ENCODE measurements at regions not wholly inside any gene's neighbourhood (a gene's known extent, or its start where the extent isn't known, plus 50 kb on each side); places are given as distances from the start of the nearest gene placed in this dataset.

GRCh38 chr5:4639946-4640345 is 500.2 kb upstream of the ADAMTS16 start:
- no peak for FAIRE-seq
- no peak for ATAC-seq
- intact Hi-C loops (cut with DNase I), result no loop called here
- 47 to 53% methylated on average over 11 of the region's 11 CpGs for WGBS, 2 donors
- Histone ChIP-seq H3K27me3 (peaks cover 0 to 9% (median 4%) of the 10 kb centered on the region in 4 donors), H3K36me3 (no peaks in the 10 kb centered on the region), H3K9me3 (no peaks in the 10 kb centered on the region), H3K4me1 (no peaks in the 10 kb centered on the region), H3K4me3 (no peak overlapping the region), H3K27ac (no peak overlapping the region)
- no peak for TF ChIP-seq CTCF (IDR thresholded peaks at IDR 0.05)
- DNase-seq, result no peak

- intact Hi-C loops (cut with DNase I), result no loop called here
- TF ChIP-seq CTCF (IDR thresholded peaks at IDR 0.05), result no peak
- Histone ChIP-seq H3K27me3 (peaks cover 0 to 3% (median 0%) of the 10 kb centered on the region in 4 donors), H3K36me3 (no peaks in the 10 kb centered on the region), H3K4me1 (no peaks in the 10 kb centered on the region), H3K27ac (no peak overlapping the region), H3K9me3 (no peaks in the 10 kb centered on the region), H3K4me3 (no peak overlapping the region)
- ATAC-seq, result no peak
- WGBS, 2 donors, result 41 to 51% methylated on average over 2 of the region's 2 CpGs
- no peak for FAIRE-seq
- DNase-seq, result no peak
Observed at GRCh38 chr5:4640795-4641194, 499.3 kb upstream of the ADAMTS16 start.

DNA sequence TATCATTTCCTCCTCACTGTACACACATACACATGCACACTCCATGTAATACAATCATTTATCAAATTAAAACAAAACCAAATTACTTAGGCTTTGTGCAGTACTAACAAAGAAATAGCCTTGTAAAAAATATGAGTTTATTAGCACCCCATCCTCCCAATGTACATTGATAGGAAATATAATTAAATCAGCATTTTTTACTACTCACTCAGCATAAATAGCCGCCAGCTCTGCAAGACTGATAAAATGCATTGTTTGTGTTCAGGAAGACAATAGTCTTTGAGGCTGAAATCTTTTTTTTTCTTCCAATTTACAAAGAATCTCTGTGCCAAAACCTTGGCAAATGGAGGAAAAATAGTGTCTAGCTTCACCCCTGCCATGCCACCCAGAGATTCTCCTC is 497.6 kb upstream of the ADAMTS16 start:
- H3K27me3 ChIP-seq, result no peaks in the 10 kb centered on the region
- H3K36me3 ChIP-seq, result no peaks in the 10 kb centered on the region
- no peak for DNase-seq
- 78 to 88% methylated on average over 1 of the region's 1 CpG for WGBS, 2 donors
- H3K27ac ChIP-seq, result no peak overlapping the region
- no peak for TF ChIP-seq CTCF (IDR thresholded peaks at IDR 0.05)
- intact Hi-C loops (cut with DNase I), result no loop called here
- no peaks in the 10 kb centered on the region for H3K9me3 ChIP-seq
- FAIRE-seq, result no peak
- H3K4me1 ChIP-seq, result no peaks in the 10 kb centered on the region
- no peak for ATAC-seq
- H3K4me3 ChIP-seq, result no peak overlapping the region

DNA sequence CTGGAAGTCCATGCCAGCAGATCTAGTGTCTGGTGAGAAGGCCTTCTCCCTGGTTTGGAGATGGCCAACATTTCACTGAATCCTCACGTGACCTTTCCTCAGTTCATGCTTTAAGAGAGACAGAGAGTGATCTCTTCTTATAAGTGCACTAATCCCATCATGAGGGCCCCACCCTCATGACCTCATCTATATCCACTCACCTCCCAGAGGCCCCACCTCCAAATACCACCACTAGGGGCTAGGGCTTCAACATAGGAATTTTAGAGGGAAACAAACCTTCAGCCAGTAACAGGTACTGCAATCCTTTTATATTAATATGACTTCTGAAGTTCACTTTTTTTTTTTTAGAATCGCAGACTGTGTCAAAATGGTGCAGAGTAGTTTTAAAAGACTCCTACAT is 496.9 kb upstream of the ADAMTS16 start:
- TF ChIP-seq CTCF (IDR thresholded peaks at IDR 0.05), result no peak
- 61 to 74% methylated on average over 2 of the region's 2 CpGs for WGBS, 2 donors

GRCh38 chr5:4643960-4644359 is 496.2 kb upstream of the ADAMTS16 start:
- H3K4me1 ChIP-seq, result no peaks in the 10 kb centered on the region
- no peaks in the 10 kb centered on the region for H3K9me3 ChIP-seq
- WGBS, 2 donors, result 78 to 90% methylated on average over 17 of the region's 17 CpGs
- FAIRE-seq (no peak), DNase-seq (no peak), ATAC-seq (no peak)
- H3K27ac ChIP-seq, result no peak overlapping the region
- no peak for TF ChIP-seq CTCF (IDR thresholded peaks at IDR 0.05)
- H3K36me3 ChIP-seq, result no peaks in the 10 kb centered on the region
- no peaks in the 10 kb centered on the region for H3K27me3 ChIP-seq
- intact Hi-C loops (cut with DNase I), result no loop called here
- no peak overlapping the region for H3K4me3 ChIP-seq

More for the DNA sequence above, 496.9 kb upstream of the ADAMTS16 start:
- Histone ChIP-seq H3K27ac (no peak overlapping the region), H3K9me3 (no peaks in the 10 kb centered on the region), H3K4me3 (no peak overlapping the region), H3K4me1 (no peaks in the 10 kb centered on the region), H3K36me3 (no peaks in the 10 kb centered on the region), H3K27me3 (no peaks in the 10 kb centered on the region)
- no peak for ATAC-seq
- intact Hi-C loops (cut with DNase I), result no loop called here
- DNase-seq, result no peak
- FAIRE-seq, result no peak

Data from pancreas (tissue), 10 donors.